Liver (tissue), 8 donors: ENCODE measurements at regions not wholly inside any gene's neighbourhood (a gene's known extent, or its start where the extent isn't known, plus 50 kb on each side); places are given as distances from the start of the nearest gene placed in this dataset.

Source experiments
- DNase-seq: peaks from one replicate; pipeline ENCODE4 v3.0.0-alpha.2; 2017; ENCODE audit warnings: low spot score
- H3K27ac ChIP-seq, 2 donors: one replicate each; pipeline ENCODE4 v1.7.0; 2013; ENCODE audit warnings: inconsistent platforms in 2 of 2, low read length in 2 of 2, control low read depth in 1 of 2, low read depth in 1 of 2, mild to moderate bottlenecking in 1 of 2
- H3K27me3 ChIP-seq, 4 donors: one replicate each; pipeline versions ENCODE4 v1.6.1 to v1.7.0; 2013; ENCODE audit warnings: low read length in 3 of 4, inconsistent platforms in 1 of 4, mild to moderate bottlenecking in 1 of 4, moderate library complexity in 1 of 4; ENCODE audit not compliant: control insufficient read depth in 4 of 4, insufficient read depth in 4 of 4
- H3K36me3 ChIP-seq, 4 donors: one replicate each; pipeline versions ENCODE4 v1.6.1 to v1.7.0; 2013; ENCODE audit warnings: low read length in 3 of 4, mild to moderate bottlenecking in 3 of 4, low read depth in 1 of 4, moderate library complexity in 1 of 4; ENCODE audit not compliant: control insufficient read depth in 4 of 4, insufficient read depth in 3 of 4
- H3K4me1 ChIP-seq, 4 donors: one replicate each; pipeline versions ENCODE4 v1.6.1 to v1.7.0; 2013; ENCODE audit warnings: low read length in 3 of 4, mild to moderate bottlenecking in 3 of 4, moderate library complexity in 1 of 4; ENCODE audit not compliant: control insufficient read depth in 4 of 4, insufficient read depth in 4 of 4
- H3K4me3 ChIP-seq, 3 donors: one replicate each; pipeline versions ENCODE4 v1.6.1 to v1.7.0; 2013; ENCODE audit warnings: low read length in 3 of 3, control low read depth in 1 of 3, low read depth in 1 of 3, mild to moderate bottlenecking in 1 of 3
- H3K9ac ChIP-seq, 2 donors: one replicate each; pipeline ENCODE4 v1.7.0; 2013; ENCODE audit warnings: low read length in 2 of 2, mild to moderate bottlenecking in 2 of 2, moderate library complexity in 2 of 2, control low read depth in 1 of 2, low read depth in 1 of 2
- H3K9me3 ChIP-seq, 4 donors: one replicate each; pipeline versions ENCODE4 v1.6.1 to v1.7.0; 2013; ENCODE audit warnings: low read length in 3 of 4; ENCODE audit not compliant: control insufficient read depth in 4 of 4
- EGR1 ChIP-seq, 2 donors: IDR thresholded peaks; 2 replicates each; pipeline ENCODE4 v1.6.1; 2016 to 2018; ENCODE audit warnings: antibody characterized with exemption in 2 of 2, low read depth in 2 of 2
- FOXA1 ChIP-seq: IDR thresholded peaks from 2 replicates; pipeline ENCODE4 v1.6.1; 2016; ENCODE audit warnings: antibody characterized with exemption
- FOXA2 ChIP-seq: IDR thresholded peaks from 2 replicates; pipeline ENCODE4 v1.6.1; 2016; ENCODE audit warnings: antibody characterized with exemption
- GABPA ChIP-seq, 2 donors: IDR thresholded peaks in 1 of 2; conservative IDR thresholded peaks in 1 of 2; 2 replicates each; pipeline ENCODE4 v1.6.1; 2016; ENCODE audit warnings: antibody characterized with exemption in 2 of 2, mild to moderate bottlenecking in 1 of 2, moderate library complexity in 1 of 2
- HNF4A ChIP-seq, 2 donors: conservative IDR thresholded peaks; 2 replicates each; pipeline ENCODE4 v1.6.1; 2016; ENCODE audit warnings: antibody characterized with exemption in 2 of 2, mild to moderate bottlenecking in 2 of 2
- HNF4G ChIP-seq: IDR thresholded peaks from 2 replicates; pipeline ENCODE4 v1.6.1; 2016; ENCODE audit warnings: antibody characterized with exemption
- JUND ChIP-seq, 2 donors: IDR thresholded peaks; 2 replicates each; pipeline ENCODE4 v1.6.1; 2016; ENCODE audit warnings: antibody characterized with exemption in 2 of 2
- NR2F2 ChIP-seq: IDR thresholded peaks from 2 replicates; pipeline ENCODE4 v1.6.1; 2016; ENCODE audit warnings: antibody characterized with exemption
- RAD21 ChIP-seq, 2 donors: IDR thresholded peaks; 2 replicates each; pipeline ENCODE4 v1.6.1; 2016; ENCODE audit warnings: antibody characterized with exemption in 2 of 2, mild to moderate bottlenecking in 2 of 2
- RXRA ChIP-seq, 2 donors: IDR thresholded peaks; 2 replicates each; pipeline ENCODE4 v1.6.1; 2017 to 2018; ENCODE audit warnings: antibody characterized with exemption in 2 of 2, mild to moderate bottlenecking in 1 of 2
- SP1 ChIP-seq: IDR thresholded peaks from 2 replicates; pipeline ENCODE4 v1.6.1; 2018; ENCODE audit warnings: antibody characterized with exemption, mild to moderate bottlenecking
- TAF1 ChIP-seq: conservative IDR thresholded peaks from 2 replicates; pipeline ENCODE4 v1.6.1; 2016; ENCODE audit warnings: antibody characterized with exemption, mild to moderate bottlenecking
- YY1 ChIP-seq: IDR thresholded peaks from 2 replicates; pipeline ENCODE4 v1.6.1; 2016; ENCODE audit warnings: antibody characterized with exemption, mild to moderate bottlenecking
- WGBS: extraction: QIAGEN DNeasy Blood & Tissue Kit; methylation state at CpG from one replicate; pipeline ENCODE4 v1.1.7; 2013; 5-methylcytosine and 5-hydroxymethylcytosine counted together
- TF ChIP-seq, protein P1 (sequence below): IDR thresholded peaks from 2 replicates; pipeline ENCODE4 v1.6.1; 2016; ENCODE audit warnings: antibody characterized with exemption
- TF ChIP-seq, protein P2 (sequence below): fragments of 150-350 bp; IDR thresholded peaks from 2 replicates; pipeline ENCODE4 v1.5.1; 2017; ENCODE audit warnings: improper control_type of control experiment, low read depth, low read length; ENCODE audit not compliant: missing input control
- TF ChIP-seq, protein P3 (sequence below): IDR thresholded peaks from 2 replicates; pipeline ENCODE4 v1.6.1; 2016; ENCODE audit warnings: antibody characterized with exemption, mild to moderate bottlenecking
- TF ChIP-seq, protein P4 (sequence below): IDR thresholded peaks from 2 replicates; pipeline ENCODE4 v1.6.1; 2016; ENCODE audit warnings: antibody characterized with exemption
- TF ChIP-seq, protein P5 (sequence below): IDR thresholded peaks from 2 replicates; pipeline ENCODE4 v1.6.1; 2016; ENCODE audit warnings: antibody characterized with exemption
- donor health status: healthy.
- donor health status: healthy.
- donor health status: healthy.
- donor health status: healthy.
- donor health status: healthy.

DNA sequence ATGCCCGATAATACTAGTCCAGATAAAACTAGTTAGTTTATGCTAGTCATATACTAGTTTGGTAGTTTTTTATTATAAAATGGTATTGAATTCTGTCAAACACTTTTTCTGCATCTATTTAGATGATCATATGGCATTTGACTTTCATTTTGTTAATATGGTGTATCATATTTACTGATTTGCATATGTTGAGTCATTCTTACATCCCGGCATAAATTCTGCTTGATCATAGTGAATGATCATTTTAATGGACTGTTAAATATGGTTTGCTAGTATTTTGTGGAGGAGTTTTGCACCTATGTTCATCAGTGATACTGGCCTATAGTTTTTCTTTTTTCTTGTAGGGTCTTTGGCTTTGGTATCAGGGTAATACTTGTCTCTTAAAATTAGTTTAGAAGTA, 365.6 kb downstream of the TAF11L14 start (continued):
- TF ChIP-seq, protein P1, sequence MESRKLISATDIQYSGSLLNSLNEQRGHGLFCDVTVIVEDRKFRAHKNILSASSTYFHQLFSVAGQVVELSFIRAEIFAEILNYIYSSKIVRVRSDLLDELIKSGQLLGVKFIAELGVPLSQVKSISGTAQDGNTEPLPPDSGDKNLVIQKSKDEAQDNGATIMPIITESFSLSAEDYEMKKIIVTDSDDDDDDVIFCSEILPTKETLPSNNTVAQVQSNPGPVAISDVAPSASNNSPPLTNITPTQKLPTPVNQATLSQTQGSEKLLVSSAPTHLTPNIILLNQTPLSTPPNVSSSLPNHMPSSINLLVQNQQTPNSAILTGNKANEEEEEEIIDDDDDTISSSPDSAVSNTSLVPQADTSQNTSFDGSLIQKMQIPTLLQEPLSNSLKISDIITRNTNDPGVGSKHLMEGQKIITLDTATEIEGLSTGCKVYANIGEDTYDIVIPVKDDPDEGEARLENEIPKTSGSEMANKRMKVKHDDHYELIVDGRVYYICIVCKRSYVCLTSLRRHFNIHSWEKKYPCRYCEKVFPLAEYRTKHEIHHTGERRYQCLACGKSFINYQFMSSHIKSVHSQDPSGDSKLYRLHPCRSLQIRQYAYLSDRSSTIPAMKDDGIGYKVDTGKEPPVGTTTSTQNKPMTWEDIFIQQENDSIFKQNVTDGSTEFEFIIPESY = no peak
- no peak for TF ChIP-seq HNF4G
- TF ChIP-seq, protein P2, sequence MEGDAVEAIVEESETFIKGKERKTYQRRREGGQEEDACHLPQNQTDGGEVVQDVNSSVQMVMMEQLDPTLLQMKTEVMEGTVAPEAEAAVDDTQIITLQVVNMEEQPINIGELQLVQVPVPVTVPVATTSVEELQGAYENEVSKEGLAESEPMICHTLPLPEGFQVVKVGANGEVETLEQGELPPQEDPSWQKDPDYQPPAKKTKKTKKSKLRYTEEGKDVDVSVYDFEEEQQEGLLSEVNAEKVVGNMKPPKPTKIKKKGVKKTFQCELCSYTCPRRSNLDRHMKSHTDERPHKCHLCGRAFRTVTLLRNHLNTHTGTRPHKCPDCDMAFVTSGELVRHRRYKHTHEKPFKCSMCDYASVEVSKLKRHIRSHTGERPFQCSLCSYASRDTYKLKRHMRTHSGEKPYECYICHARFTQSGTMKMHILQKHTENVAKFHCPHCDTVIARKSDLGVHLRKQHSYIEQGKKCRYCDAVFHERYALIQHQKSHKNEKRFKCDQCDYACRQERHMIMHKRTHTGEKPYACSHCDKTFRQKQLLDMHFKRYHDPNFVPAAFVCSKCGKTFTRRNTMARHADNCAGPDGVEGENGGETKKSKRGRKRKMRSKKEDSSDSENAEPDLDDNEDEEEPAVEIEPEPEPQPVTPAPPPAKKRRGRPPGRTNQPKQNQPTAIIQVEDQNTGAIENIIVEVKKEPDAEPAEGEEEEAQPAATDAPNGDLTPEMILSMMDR = no peak
- TF ChIP-seq EGR1 (IDR thresholded peaks at IDR 0.05; ENCODE audit: low read depth in 2 of 2) = no peak
- no peak for TF ChIP-seq RXRA (IDR thresholded peaks at IDR 0.05)
- TF ChIP-seq HNF4A (conservative IDR thresholded peaks at IDR 0.05) = no peak

DNA sequence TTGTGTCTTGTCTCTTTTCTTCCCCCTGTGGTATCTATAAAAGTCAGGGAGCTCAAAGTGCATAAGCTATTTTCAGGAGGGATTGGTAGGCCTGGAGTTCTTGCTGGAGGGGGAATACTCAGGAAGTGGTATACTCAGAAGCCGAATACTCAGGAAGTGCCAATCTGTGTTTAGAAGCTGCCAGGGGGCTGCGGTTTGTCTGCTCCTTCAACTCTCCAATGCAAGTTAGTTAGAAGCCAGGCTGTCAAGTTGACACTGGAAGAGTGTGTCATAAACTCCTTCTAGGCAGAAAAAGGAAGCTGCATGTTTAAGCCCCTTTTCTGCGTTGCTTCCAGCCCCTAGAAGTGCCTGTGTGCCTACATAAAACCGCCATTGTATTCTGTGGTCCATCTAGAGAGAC, 366.5 kb downstream of the TAF11L14 start:
- Histone ChIP-seq H3K36me3 (no peaks in the 10 kb centered on the region), H3K9me3 (no peaks in the 10 kb centered on the region), H3K9ac (no peak overlapping the region), H3K4me3 (no peak overlapping the region), H3K4me1 (no peaks in the 10 kb centered on the region), H3K27me3 (no peaks in the 10 kb centered on the region), H3K27ac (no peak overlapping the region)
- TF ChIP-seq, protein P3, sequence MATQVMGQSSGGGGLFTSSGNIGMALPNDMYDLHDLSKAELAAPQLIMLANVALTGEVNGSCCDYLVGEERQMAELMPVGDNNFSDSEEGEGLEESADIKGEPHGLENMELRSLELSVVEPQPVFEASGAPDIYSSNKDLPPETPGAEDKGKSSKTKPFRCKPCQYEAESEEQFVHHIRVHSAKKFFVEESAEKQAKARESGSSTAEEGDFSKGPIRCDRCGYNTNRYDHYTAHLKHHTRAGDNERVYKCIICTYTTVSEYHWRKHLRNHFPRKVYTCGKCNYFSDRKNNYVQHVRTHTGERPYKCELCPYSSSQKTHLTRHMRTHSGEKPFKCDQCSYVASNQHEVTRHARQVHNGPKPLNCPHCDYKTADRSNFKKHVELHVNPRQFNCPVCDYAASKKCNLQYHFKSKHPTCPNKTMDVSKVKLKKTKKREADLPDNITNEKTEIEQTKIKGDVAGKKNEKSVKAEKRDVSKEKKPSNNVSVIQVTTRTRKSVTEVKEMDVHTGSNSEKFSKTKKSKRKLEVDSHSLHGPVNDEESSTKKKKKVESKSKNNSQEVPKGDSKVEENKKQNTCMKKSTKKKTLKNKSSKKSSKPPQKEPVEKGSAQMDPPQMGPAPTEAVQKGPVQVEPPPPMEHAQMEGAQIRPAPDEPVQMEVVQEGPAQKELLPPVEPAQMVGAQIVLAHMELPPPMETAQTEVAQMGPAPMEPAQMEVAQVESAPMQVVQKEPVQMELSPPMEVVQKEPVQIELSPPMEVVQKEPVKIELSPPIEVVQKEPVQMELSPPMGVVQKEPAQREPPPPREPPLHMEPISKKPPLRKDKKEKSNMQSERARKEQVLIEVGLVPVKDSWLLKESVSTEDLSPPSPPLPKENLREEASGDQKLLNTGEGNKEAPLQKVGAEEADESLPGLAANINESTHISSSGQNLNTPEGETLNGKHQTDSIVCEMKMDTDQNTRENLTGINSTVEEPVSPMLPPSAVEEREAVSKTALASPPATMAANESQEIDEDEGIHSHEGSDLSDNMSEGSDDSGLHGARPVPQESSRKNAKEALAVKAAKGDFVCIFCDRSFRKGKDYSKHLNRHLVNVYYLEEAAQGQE = no peak
- no peak for TF ChIP-seq SP1
- TF ChIP-seq, protein P1 = no peak
- TF ChIP-seq FOXA2 = no peak
- no peak for TF ChIP-seq HNF4A (conservative IDR thresholded peaks at IDR 0.05)
- no peak for TF ChIP-seq YY1
- TF ChIP-seq, protein P2 = no peak
- no peak for TF ChIP-seq GABPA (IDR thresholded peaks at IDR 0.05 in 1 of 2, conservative IDR thresholded peaks at IDR 0.05 in 1 of 2)
- TF ChIP-seq, protein P4, sequence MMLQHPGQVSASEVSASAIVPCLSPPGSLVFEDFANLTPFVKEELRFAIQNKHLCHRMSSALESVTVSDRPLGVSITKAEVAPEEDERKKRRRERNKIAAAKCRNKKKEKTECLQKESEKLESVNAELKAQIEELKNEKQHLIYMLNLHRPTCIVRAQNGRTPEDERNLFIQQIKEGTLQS = no peak
- no peak for TF ChIP-seq EGR1 (IDR thresholded peaks at IDR 0.05; ENCODE audit: low read depth in 2 of 2)
- TF ChIP-seq RXRA (IDR thresholded peaks at IDR 0.05) = no peak
- no peak for TF ChIP-seq JUND (IDR thresholded peaks at IDR 0.05)
- TF ChIP-seq, protein P5, sequence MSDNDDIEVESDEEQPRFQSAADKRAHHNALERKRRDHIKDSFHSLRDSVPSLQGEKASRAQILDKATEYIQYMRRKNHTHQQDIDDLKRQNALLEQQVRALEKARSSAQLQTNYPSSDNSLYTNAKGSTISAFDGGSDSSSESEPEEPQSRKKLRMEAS = no peak
- no peak for TF ChIP-seq TAF1
- no peak for TF ChIP-seq HNF4G
- TF ChIP-seq NR2F2 = no peak
- TF ChIP-seq RAD21 (IDR thresholded peaks at IDR 0.05) = no peak
- TF ChIP-seq FOXA1 = no peak
- WGBS = 64% methylated on average over 4 of the region's 4 CpGs
- DNase-seq = no peak
